ENCODE measurements at regions not wholly inside any gene's neighbourhood (a gene's known extent, or its start where the extent isn't known, plus 50 kb on each side); places are given as distances from the start of the nearest gene placed in this dataset.

- Histone ChIP-seq H3K27me3 (ENCODE audit: low read length) (no peaks in the 10 kb centered on the region), H2AFZ (ENCODE audit: low read length) (no peak overlapping the region)
Observed at GRCh38 chr6:68317366-68317765, 317.7 kb upstream of the ADGRB3 start.

DNA sequence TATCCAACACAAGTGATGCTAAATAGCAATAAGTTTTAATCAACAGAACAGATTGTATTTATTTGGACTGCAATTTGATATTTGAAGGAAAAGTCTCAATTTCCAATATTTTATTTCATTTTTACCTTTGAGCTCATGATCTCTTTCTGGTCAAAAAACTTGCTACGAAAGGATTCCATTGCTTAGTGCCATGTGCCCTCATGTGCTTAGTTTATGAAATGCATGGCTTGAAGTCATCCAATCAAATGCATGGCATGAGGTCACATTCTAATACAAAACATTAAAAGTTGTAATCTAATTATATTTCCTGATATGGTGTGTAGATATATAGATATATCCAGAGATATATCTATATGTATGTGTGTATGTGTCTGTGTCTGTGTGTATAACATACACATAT is 321.2 kb upstream of the ADGRB3 start:
- H3K4me1 ChIP-seq (ENCODE audit: low read length), result no peaks in the 10 kb centered on the region
- H3K4me3 ChIP-seq (ENCODE audit: low read length), result no peak overlapping the region
- H3K27ac ChIP-seq (ENCODE audit: low read length), result no peak overlapping the region
- H4K20me1 ChIP-seq (ENCODE audit: insufficient read depth, low read depth, low read length), result no peaks in the 10 kb centered on the region
- no peak for DNase-seq
- H3K79me2 ChIP-seq (ENCODE audit: low read length), result no peaks in the 10 kb centered on the region
- H3K9ac ChIP-seq (ENCODE audit: low read length), result no peak overlapping the region
- H3K36me3 ChIP-seq (ENCODE audit: insufficient read depth, low read length), result no peaks in the 10 kb centered on the region
- H3K27me3 ChIP-seq (ENCODE audit: low read length), result no peaks in the 10 kb centered on the region
- H2AFZ ChIP-seq (ENCODE audit: low read length), result no peak overlapping the region
- H3K9me2 ChIP-seq (replicated peaks; ENCODE audit: insufficient read depth, low read length), result no peaks in the 10 kb centered on the region
- no peaks in the 10 kb centered on the region for H3K9me3 ChIP-seq (ENCODE audit: low read length)
- H3K4me2 ChIP-seq (ENCODE audit: low read depth, low read length, poor library complexity, severe bottlenecking), result no peak overlapping the region

More at GRCh38 chr6:68317366-68317765, 317.7 kb upstream of the ADGRB3 start:
- H4K20me1 ChIP-seq (ENCODE audit: insufficient read depth, low read depth, low read length), result no peaks in the 10 kb centered on the region
- DNase-seq, result no peak
- H3K9me2 ChIP-seq (replicated peaks; ENCODE audit: insufficient read depth, low read length), result no peaks in the 10 kb centered on the region
- no peak overlapping the region for H3K27ac ChIP-seq (ENCODE audit: low read length)
- no peaks in the 10 kb centered on the region for H3K4me1 ChIP-seq (ENCODE audit: low read length)
- H3K4me2 ChIP-seq (ENCODE audit: low read depth, low read length, poor library complexity, severe bottlenecking), result no peak overlapping the region
- no peaks in the 10 kb centered on the region for H3K79me2 ChIP-seq (ENCODE audit: low read length)
- no peak overlapping the region for H3K9ac ChIP-seq (ENCODE audit: low read length)
- H3K36me3 ChIP-seq (ENCODE audit: insufficient read depth, low read length), result no peaks in the 10 kb centered on the region
- H3K4me3 ChIP-seq (ENCODE audit: low read length), result no peak overlapping the region
- H3K9me3 ChIP-seq (ENCODE audit: low read length), result no peaks in the 10 kb centered on the region

- Histone ChIP-seq H3K36me3 (ENCODE audit: insufficient read depth, low read length) (no peaks in the 10 kb centered on the region), H3K9ac (ENCODE audit: low read length) (no peak overlapping the region), H3K27ac (ENCODE audit: low read length) (no peak overlapping the region), H3K9me2 (replicated peaks; ENCODE audit: insufficient read depth, low read length) (no peaks in the 10 kb centered on the region), H3K4me1 (ENCODE audit: low read length) (no peaks in the 10 kb centered on the region), H3K79me2 (ENCODE audit: low read length) (no peaks in the 10 kb centered on the region), H3K27me3 (ENCODE audit: low read length) (no peaks in the 10 kb centered on the region), H3K9me3 (ENCODE audit: low read length) (no peaks in the 10 kb centered on the region), H3K4me3 (ENCODE audit: low read length) (no peak overlapping the region), H2AFZ (ENCODE audit: low read length) (no peak overlapping the region), H4K20me1 (ENCODE audit: insufficient read depth, low read depth, low read length) (no peaks in the 10 kb centered on the region), H3K4me2 (ENCODE audit: low read depth, low read length, poor library complexity, severe bottlenecking) (no peak overlapping the region)
- no peak for DNase-seq
Observed at GRCh38 chr6:68307301-68307700, 327.8 kb upstream of the ADGRB3 start.

GRCh38 chr6:68296126-68296525 is 339.0 kb upstream of the ADGRB3 start:
- no peaks in the 10 kb centered on the region for H3K4me1 ChIP-seq (ENCODE audit: low read length)
- H3K27me3 ChIP-seq (ENCODE audit: low read length), result no peaks in the 10 kb centered on the region
- H3K9me3 ChIP-seq (ENCODE audit: low read length), result no peaks in the 10 kb centered on the region
- H3K4me3 ChIP-seq (ENCODE audit: low read length), result no peak overlapping the region
- no peaks in the 10 kb centered on the region for H3K36me3 ChIP-seq (ENCODE audit: insufficient read depth, low read length)
- H3K9me2 ChIP-seq (replicated peaks; ENCODE audit: insufficient read depth, low read length), result no peaks in the 10 kb centered on the region
- no peak overlapping the region for H2AFZ ChIP-seq (ENCODE audit: low read length)
- no peaks in the 10 kb centered on the region for H4K20me1 ChIP-seq (ENCODE audit: insufficient read depth, low read depth, low read length)
- H3K27ac ChIP-seq (ENCODE audit: low read length), result no peak overlapping the region
- H3K9ac ChIP-seq (ENCODE audit: low read length), result no peak overlapping the region
- H3K4me2 ChIP-seq (ENCODE audit: low read depth, low read length, poor library complexity, severe bottlenecking), result no peak overlapping the region
- DNase-seq, result no peak
- no peaks in the 10 kb centered on the region for H3K79me2 ChIP-seq (ENCODE audit: low read length)

DNA sequence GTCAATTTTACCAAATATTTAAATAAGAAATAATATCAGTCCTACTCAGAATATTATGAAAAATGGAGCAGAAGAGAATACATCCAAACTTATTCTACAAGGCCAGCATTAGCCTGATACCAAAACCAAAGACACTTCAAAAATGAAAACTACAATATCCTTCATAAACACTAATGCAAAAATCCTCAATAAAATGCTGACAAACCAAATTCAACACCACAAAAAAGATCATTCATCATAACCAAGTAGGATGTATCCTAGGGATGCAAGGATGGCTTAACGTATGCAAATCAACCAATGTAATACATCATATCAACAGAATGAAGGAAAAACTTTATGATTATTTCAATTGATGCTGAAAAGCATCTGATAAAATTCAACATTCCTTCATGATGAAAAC is 352.4 kb upstream of the ADGRB3 start:
- Histone ChIP-seq H3K27ac (ENCODE audit: low read length) (no peak overlapping the region), H4K20me1 (ENCODE audit: insufficient read depth, low read depth, low read length) (no peaks in the 10 kb centered on the region), H3K27me3 (ENCODE audit: low read length) (no peaks in the 10 kb centered on the region), H3K9ac (ENCODE audit: low read length) (no peak overlapping the region), H3K4me1 (ENCODE audit: low read length) (no peaks in the 10 kb centered on the region), H3K36me3 (ENCODE audit: insufficient read depth, low read length) (no peaks in the 10 kb centered on the region), H3K4me3 (ENCODE audit: low read length) (no peak overlapping the region), H2AFZ (ENCODE audit: low read length) (no peak overlapping the region), H3K9me3 (ENCODE audit: low read length) (no peaks in the 10 kb centered on the region), H3K4me2 (ENCODE audit: low read depth, low read length, poor library complexity, severe bottlenecking) (no peak overlapping the region), H3K79me2 (ENCODE audit: low read length) (no peaks in the 10 kb centered on the region), H3K9me2 (replicated peaks; ENCODE audit: insufficient read depth, low read length) (no peaks in the 10 kb centered on the region)
- DNase-seq, result no peak

- no peak for DNase-seq
- Histone ChIP-seq H3K79me2 (ENCODE audit: low read length) (no peaks in the 10 kb centered on the region), H3K9me2 (replicated peaks; ENCODE audit: insufficient read depth, low read length) (no peaks in the 10 kb centered on the region), H3K9me3 (ENCODE audit: low read length) (no peaks in the 10 kb centered on the region), H3K27me3 (ENCODE audit: low read length) (no peaks in the 10 kb centered on the region), H3K4me2 (ENCODE audit: low read depth, low read length, poor library complexity, severe bottlenecking) (no peak overlapping the region), H3K4me1 (ENCODE audit: low read length) (no peaks in the 10 kb centered on the region), H3K9ac (ENCODE audit: low read length) (no peak overlapping the region), H2AFZ (ENCODE audit: low read length) (no peak overlapping the region), H4K20me1 (ENCODE audit: insufficient read depth, low read depth, low read length) (no peaks in the 10 kb centered on the region), H3K36me3 (ENCODE audit: insufficient read depth, low read length) (no peaks in the 10 kb centered on the region), H3K4me3 (ENCODE audit: low read length) (no peak overlapping the region), H3K27ac (ENCODE audit: low read length) (no peak overlapping the region)
Observed at GRCh38 chr6:68279793-68280557, 355.1 kb upstream of the ADGRB3 start.

DNA sequence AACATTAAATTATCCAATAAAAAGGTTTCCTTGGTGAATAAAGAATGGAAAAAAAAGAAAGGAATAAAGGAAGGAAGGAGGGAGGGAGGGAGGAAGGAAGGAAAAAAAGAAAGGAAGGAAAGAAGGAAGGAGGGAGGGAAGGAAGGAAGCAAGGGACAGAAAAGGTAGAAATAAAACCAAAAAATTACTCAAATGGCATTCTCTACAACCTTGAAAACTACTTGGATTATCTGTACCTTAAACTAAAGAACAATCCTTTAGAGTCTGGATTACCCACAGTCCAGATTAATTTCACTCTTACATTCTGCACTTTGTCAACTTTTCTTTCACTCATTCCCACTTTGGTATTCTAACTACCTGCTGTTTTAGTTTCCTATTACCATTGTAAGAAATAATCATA is 361.8 kb upstream of the ADGRB3 start:
- H3K36me3 ChIP-seq (ENCODE audit: insufficient read depth, low read length), result no peaks in the 10 kb centered on the region
- H3K27ac ChIP-seq (ENCODE audit: low read length), result no peak overlapping the region
- no peak overlapping the region for H3K4me2 ChIP-seq (ENCODE audit: low read depth, low read length, poor library complexity, severe bottlenecking)
- H3K4me3 ChIP-seq (ENCODE audit: low read length), result no peak overlapping the region
- no peaks in the 10 kb centered on the region for H3K9me2 ChIP-seq (replicated peaks; ENCODE audit: insufficient read depth, low read length)
- no peak for DNase-seq
- H2AFZ ChIP-seq (ENCODE audit: low read length), result no peak overlapping the region
- no peaks in the 10 kb centered on the region for H3K4me1 ChIP-seq (ENCODE audit: low read length)
- H4K20me1 ChIP-seq (ENCODE audit: insufficient read depth, low read depth, low read length), result no peaks in the 10 kb centered on the region
- no peak overlapping the region for H3K9ac ChIP-seq (ENCODE audit: low read length)
- no peaks in the 10 kb centered on the region for H3K27me3 ChIP-seq (ENCODE audit: low read length)
- no peaks in the 10 kb centered on the region for H3K79me2 ChIP-seq (ENCODE audit: low read length)
- H3K9me3 ChIP-seq (ENCODE audit: low read length), result no peaks in the 10 kb centered on the region

DNA sequence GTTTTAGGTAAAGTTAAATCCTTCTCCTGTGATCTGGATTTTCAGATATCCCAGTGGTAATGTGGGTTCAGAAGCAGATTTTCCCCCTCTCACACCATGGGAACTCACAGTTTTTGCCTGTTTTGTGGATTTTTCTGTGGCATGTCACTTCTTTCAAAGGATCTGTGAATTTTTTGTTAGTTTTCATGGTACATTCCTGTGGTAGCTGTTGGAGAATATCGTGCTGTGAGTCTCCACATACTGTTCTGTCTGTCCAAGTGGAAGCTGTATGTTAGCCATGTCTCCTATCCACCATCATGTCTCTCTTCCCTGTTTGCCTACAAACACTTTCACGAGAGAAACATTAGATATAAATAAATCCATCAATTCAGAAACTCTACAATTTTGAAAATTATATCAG is 378.7 kb upstream of the ADGRB3 start:
- H3K9me2 ChIP-seq (replicated peaks; ENCODE audit: insufficient read depth, low read length), result no peaks in the 10 kb centered on the region
- no peaks in the 10 kb centered on the region; the same call in 1 of the 2 replicates for H3K9me3 ChIP-seq (ENCODE audit: low read length)
- no peak overlapping the region for H2AFZ ChIP-seq (ENCODE audit: low read length)
- H3K27me3 ChIP-seq (ENCODE audit: low read length), result no peaks in the 10 kb centered on the region
- no peaks in the 10 kb centered on the region for H3K36me3 ChIP-seq (ENCODE audit: insufficient read depth, low read length)
- H3K9ac ChIP-seq (ENCODE audit: low read length), result no peak overlapping the region
- no peaks in the 10 kb centered on the region for H4K20me1 ChIP-seq (ENCODE audit: insufficient read depth, low read depth, low read length)
- no peak overlapping the region for H3K4me3 ChIP-seq (ENCODE audit: low read length)
- no peaks in the 10 kb centered on the region for H3K79me2 ChIP-seq (ENCODE audit: low read length)
- H3K4me1 ChIP-seq (ENCODE audit: low read length), result peaks cover 8% of the 10 kb centered on the region
- H3K4me2 ChIP-seq (ENCODE audit: low read depth, low read length, poor library complexity, severe bottlenecking), result no peak overlapping the region
- H3K27ac ChIP-seq (ENCODE audit: low read length), result no peak overlapping the region
- DNase-seq, result no peak

Data from Karpas-422 (cell line).